Duodenal mucosa (tissue), 2 donors: ENCODE measurements at regions not wholly inside any gene's neighbourhood (a gene's known extent, or its start where the extent isn't known, plus 50 kb on each side); places are given as distances from the start of the nearest gene placed in this dataset.
"Not testable (repeated sequence)": the region's sequence is repeated elsewhere in the genome, so short reads cannot be mapped to it uniquely, and the experiment has no call there.

ENCODE experiments used
- H3K27ac ChIP-seq: one replicate; pipeline ENCODE4 v1.7.0; 2013; ENCODE audit warnings: low read depth, low read length
- H3K27me3 ChIP-seq, 2 donors: one replicate each; pipeline ENCODE4 v1.7.0; 2013; ENCODE audit warnings: low read length in 2 of 2, control low read depth in 1 of 2; ENCODE audit not compliant: insufficient read depth in 2 of 2, control insufficient read depth in 1 of 2
- H3K36me3 ChIP-seq, 2 donors: one replicate each; pipeline ENCODE4 v1.7.0; 2013; ENCODE audit warnings: low read length in 2 of 2, control low read depth in 1 of 2; ENCODE audit not compliant: insufficient read depth in 2 of 2, control insufficient read depth in 1 of 2
- H3K4me1 ChIP-seq, 2 donors: one replicate each; pipeline ENCODE4 v1.7.0; 2013; ENCODE audit warnings: low read length in 2 of 2, control low read depth in 1 of 2; ENCODE audit not compliant: insufficient read depth in 2 of 2, control insufficient read depth in 1 of 2
- H3K4me3 ChIP-seq, 2 donors: one replicate each; pipeline ENCODE4 v1.7.0; 2013; ENCODE audit warnings: low read length in 2 of 2, low read depth in 1 of 2
- H3K9ac ChIP-seq, 2 donors: one replicate each; pipeline ENCODE4 v1.7.0; 2013; ENCODE audit warnings: low read length in 2 of 2, low read depth in 1 of 2
- H3K9me3 ChIP-seq, 2 donors: one replicate each; pipeline ENCODE4 v1.7.0; 2013; ENCODE audit warnings: low read length in 2 of 2, control low read depth in 1 of 2; ENCODE audit not compliant: control insufficient read depth in 1 of 2

- Histone ChIP-seq H3K9ac (no peak overlapping the region), H3K9me3 (no peaks in the 10 kb centered on the region), H3K4me1 (no peaks in the 10 kb centered on the region), H3K36me3 (no peaks in the 10 kb centered on the region), H3K27me3 (no peaks in the 10 kb centered on the region), H3K27ac (no peak overlapping the region), H3K4me3 (no peak overlapping the region)
These were observed 93.9 kb downstream of the BUD13 start for GRCh38 chr11:116678887-116679286.

- H3K36me3 ChIP-seq, H3K9me3 ChIP-seq, H3K4me1 ChIP-seq, H3K27ac ChIP-seq, H3K4me3 ChIP-seq, H3K27me3 ChIP-seq, H3K9ac ChIP-seq: not testable (repeated sequence)
These were observed 105.5 kb downstream of the BUD13 start for GRCh38 chr11:116667318-116667717.

GRCh38 chr11:116666673-116667249 is 106.0 kb downstream of the BUD13 start:
- H3K4me3 ChIP-seq, H3K4me1 ChIP-seq, H3K27ac ChIP-seq, H3K36me3 ChIP-seq, H3K9me3 ChIP-seq, H3K9ac ChIP-seq, H3K27me3 ChIP-seq: not testable (repeated sequence)

- H3K27me3 ChIP-seq = no peaks in the 10 kb centered on the region
- H3K4me3 ChIP-seq = no peak overlapping the region
- no peak overlapping the region for H3K9ac ChIP-seq
- H3K4me1 ChIP-seq = peaks cover 0 to 8% of the 10 kb centered on the region in 2 donors
- H3K27ac ChIP-seq = no peak overlapping the region
- H3K9me3 ChIP-seq = peaks cover 5 to 7% of the 10 kb centered on the region in 2 donors
- no peaks in the 10 kb centered on the region for H3K36me3 ChIP-seq
These were observed 107.3 kb downstream of the BUD13 start for GRCh38 chr11:116665523-116665922.

- Histone ChIP-seq H3K4me1 (peaks cover 0 to 8% of the 10 kb centered on the region in 2 donors), H3K27me3 (peaks cover 0 to 3% of the 10 kb centered on the region in 2 donors), H3K4me3 (no peak overlapping the region), H3K9me3 (peaks cover 5 to 7% of the 10 kb centered on the region in 2 donors), H3K9ac (no peak overlapping the region), H3K36me3 (no peaks in the 10 kb centered on the region), H3K27ac (no peak overlapping the region)
These were observed 111.7 kb downstream of the BUD13 start for GRCh38 chr11:116661056-116661455.

GRCh38 chr11:116660011-116660410 is 112.8 kb downstream of the BUD13 start:
- peaks cover 4 to 6% of the 10 kb centered on the region in 2 donors for H3K9me3 ChIP-seq
- H3K27me3 ChIP-seq = peaks cover 0 to 3% of the 10 kb centered on the region in 2 donors
- no peak overlapping the region for H3K27ac ChIP-seq
- no peak overlapping the region for H3K4me3 ChIP-seq
- H3K9ac ChIP-seq = no peak overlapping the region
- no peaks in the 10 kb centered on the region for H3K36me3 ChIP-seq
- peaks cover 0 to 8% of the 10 kb centered on the region in 2 donors for H3K4me1 ChIP-seq

- Histone ChIP-seq H3K36me3 (no peaks in the 10 kb centered on the region), H3K9me3 (peaks cover 0 to 7% of the 10 kb centered on the region in 2 donors), H3K4me3 (no peak overlapping the region), H3K27me3 (peaks cover 0 to 3% of the 10 kb centered on the region in 2 donors), H3K27ac (no peak overlapping the region), H3K4me1 (peaks cover 0 to 8% of the 10 kb centered on the region in 2 donors), H3K9ac (no peak overlapping the region)
These were observed 113.8 kb downstream of the BUD13 start for GRCh38 chr11:116658876-116659535.

GRCh38 chr11:116657842-116658825 is 114.7 kb downstream of the BUD13 start:
- Histone ChIP-seq H3K9ac (no peak overlapping the region), H3K4me3 (no peak overlapping the region), H3K27me3 (peaks cover 0 to 3% of the 10 kb centered on the region in 2 donors), H3K4me1 (peaks cover 0 to 8% of the 10 kb centered on the region in 2 donors), H3K9me3 (peaks cover 0 to 7% of the 10 kb centered on the region in 2 donors), H3K27ac (no peak overlapping the region), H3K36me3 (no peaks in the 10 kb centered on the region)

- H3K9ac ChIP-seq = no peak overlapping the region
- peaks cover 0 to 3% of the 10 kb centered on the region in 2 donors for H3K27me3 ChIP-seq
- H3K4me3 ChIP-seq = no peak overlapping the region
- H3K9me3 ChIP-seq = peaks cover 0 to 7% of the 10 kb centered on the region in 2 donors
- peaks cover 0 to under 1% of the 10 kb centered on the region in 2 donors for H3K4me1 ChIP-seq
- no peaks in the 10 kb centered on the region for H3K36me3 ChIP-seq
- H3K27ac ChIP-seq = no peak overlapping the region
These were observed 116.8 kb downstream of the BUD13 start for GRCh38 chr11:116656011-116656410.

GRCh38 chr11:116654526-116654925 is 118.3 kb downstream of the BUD13 start:
- H3K9ac ChIP-seq = no peak overlapping the region
- H3K4me3 ChIP-seq = no peak overlapping the region
- peaks cover 0 to 3% of the 10 kb centered on the region in 2 donors for H3K27me3 ChIP-seq
- no peaks in the 10 kb centered on the region for H3K36me3 ChIP-seq
- peaks cover 0 to 7% of the 10 kb centered on the region in 2 donors for H3K9me3 ChIP-seq
- no peaks in the 10 kb centered on the region for H3K4me1 ChIP-seq
- no peak overlapping the region for H3K27ac ChIP-seq
